Right lobe of liver (tissue), 6 donors: ENCODE measurements at regions not wholly inside any gene's neighbourhood (a gene's known extent, or its start where the extent isn't known, plus 50 kb on each side); places are given as distances from the start of the nearest gene placed in this dataset.

ENCODE experiments used
- ATAC-seq, 4 donors: fragments of 200-7000 bp; cut with Tn5 transposase; one replicate each; pipeline ENCODE4 v1.9.1; 2020; ENCODE audit warnings: mild to moderate bottlenecking in 4 of 4, moderate library complexity in 4 of 4
- DNase-seq, 3 donors: peaks; one replicate each; pipeline ENCODE4 v3.0.0-alpha.2; 2020
- H3K27ac ChIP-seq, 3 donors: fragments of 200-600 bp; one replicate each; pipeline ENCODE4 v1.8.0; 2022
- H3K27me3 ChIP-seq, 2 donors: fragments of 200-600 bp; one replicate each; pipeline ENCODE4 v1.8.0; 2022
- H3K36me3 ChIP-seq, 4 donors: fragments of 200-600 bp; sonication (generic) in 1 of 4; one replicate each; pipeline versions ENCODE4 v1.5.1 to v1.8.0; 2017 to 2022; ENCODE audit warnings: control low read depth in 1 of 4
- H3K4me1 ChIP-seq, 4 donors: fragments of 200-600 bp; sonication (generic) in 1 of 4; one replicate each; pipeline versions ENCODE4 v1.5.1 to v1.8.0; 2017 to 2022; ENCODE audit warnings: control low read depth in 1 of 4
- H3K4me3 ChIP-seq, 3 donors: fragments of 200-600 bp; one replicate each; pipeline ENCODE4 v1.8.0; 2022
- H3K9me3 ChIP-seq, 4 donors: fragments of 200-600 bp; sonication (generic) in 1 of 4; one replicate each; pipeline versions ENCODE4 v1.5.1 to v1.8.0; 2017 to 2022; ENCODE audit warnings: control low read depth in 1 of 4
- CTCF ChIP-seq, 4 donors: fragments of 200-600 bp in 3 of 4; fragments of 450-650 bp in 1 of 4; IDR thresholded peaks; one replicate each; pipeline versions ENCODE4 v1.5.1 to v1.8.0; 2016 to 2022; ENCODE audit warnings: antibody characterized with exemption in 4 of 4, mild to moderate bottlenecking in 2 of 4
- POLR2A ChIP-seq: fragments of 450-650 bp; IDR thresholded peaks from one replicate; pipeline ENCODE4 v1.6.1; 2017; ENCODE audit warnings: antibody characterized with exemption, mild to moderate bottlenecking
- WGBS: methylation state at CpG from one replicate; pipeline ENCODE4 v1.1.6; 2018; ENCODE audit warnings: low coverage, low lambda C conversion rate; ENCODE audit not compliant: insufficient coverage; ENCODE audit errors: missing lambda C conversion rate; 5-methylcytosine and 5-hydroxymethylcytosine counted together
- intact Hi-C, 2 donors: fragments of 100-400 bp; cut with DNase I; formaldehyde crosslinking; loops; one replicate each; pipeline versions ENCODE4 v1.11.2 to v1.14.1; 2022
- donor health status: DM: no; HTN: yes; CAD: no.
- donor health status: DM: no; HTN: no; CAD: no.
- donor health status: DM: no; HTN: no; CAD: no.
- donor health status: DM: no; HTN: yes; CAD: no.
- donor health status: DM: no; HTN: yes; CAD: no.

- ATAC-seq (no peak), DNase-seq (no peak)
- Histone ChIP-seq H3K4me1 (no peaks in the 10 kb centered on the region), H3K27ac (no peak overlapping the region), H3K9me3 (no peaks in the 10 kb centered on the region), H3K4me3 (no peak overlapping the region), H3K36me3 (no peaks in the 10 kb centered on the region), H3K27me3 (no peaks in the 10 kb centered on the region)
- 64% methylated on average over 10 of the region's 10 CpGs for WGBS
- TF ChIP-seq CTCF (IDR thresholded peaks at IDR 0.05), result no peak
- no peak for TF ChIP-seq POLR2A
- intact Hi-C loops, result no loop called here
Measured at GRCh38 chr12:18805516-18806248, 67.8 kb downstream of the CAPZA3 start.

- TF ChIP-seq CTCF (IDR thresholded peaks at IDR 0.05), result no peak
- no peak for TF ChIP-seq POLR2A
- intact Hi-C loops, result no loop called here
- no peak for ATAC-seq
- H3K4me1 ChIP-seq, result no peaks in the 10 kb centered on the region
- no peak for DNase-seq
- H3K27ac ChIP-seq, result no peak overlapping the region
- no peaks in the 10 kb centered on the region for H3K9me3 ChIP-seq
- H3K36me3 ChIP-seq, result no peaks in the 10 kb centered on the region
- no peak overlapping the region for H3K4me3 ChIP-seq
- 73% methylated on average over 3 of the region's 3 CpGs for WGBS
- H3K27me3 ChIP-seq, result no peaks in the 10 kb centered on the region
Measured at GRCh38 chr12:18807714-18808113, 69.8 kb downstream of the CAPZA3 start.

GRCh38 chr12:18808221-18808620, 70.3 kb downstream of the CAPZA3 start:
- Histone ChIP-seq H3K4me3 (no peak overlapping the region), H3K36me3 (no peaks in the 10 kb centered on the region), H3K27me3 (no peaks in the 10 kb centered on the region), H3K9me3 (no peaks in the 10 kb centered on the region), H3K4me1 (no peaks in the 10 kb centered on the region), H3K27ac (no peak overlapping the region)
- ATAC-seq (no peak), DNase-seq (no peak)
- intact Hi-C loops, result no loop called here
- TF ChIP-seq POLR2A (no peak), CTCF (IDR thresholded peaks at IDR 0.05) (no peak)
- WGBS, result 90% methylated on average over 2 of the region's 2 CpGs

- 58% methylated on average over 10 of the region's 10 CpGs for WGBS
- no peak for ATAC-seq
- Histone ChIP-seq H3K27me3 (no peaks in the 10 kb centered on the region), H3K27ac (no peak overlapping the region), H3K9me3 (no peaks in the 10 kb centered on the region), H3K36me3 (no peaks in the 10 kb centered on the region), H3K4me1 (no peaks in the 10 kb centered on the region), H3K4me3 (no peak overlapping the region)
- DNase-seq, result no peak
- intact Hi-C loops, result no loop called here
- no peak for TF ChIP-seq POLR2A
- no peak for TF ChIP-seq CTCF (IDR thresholded peaks at IDR 0.05)
Measured at GRCh38 chr12:18810537-18811253, 72.8 kb downstream of the CAPZA3 start.
